ENCODE measurements at regions not wholly inside any gene's neighbourhood (a gene's known extent, or its start where the extent isn't known, plus 50 kb on each side); places are given as distances from the start of the nearest gene placed in this dataset.
A peak's percentile ranks its signal among the peaks of the same experiment; 100 is the strongest.
"Not testable (repeated sequence)": the region's sequence is repeated elsewhere in the genome, so short reads cannot be mapped to it uniquely, and the experiment has no call there.

GRCh38 chr2:595141-595815 lies 81.9 kb downstream of the TMEM18 start:
- no peak for DNase-seq (ENCODE audit: low read depth)

- DNase-seq (ENCODE audit: low read depth), result no peak
Measured at GRCh38 chr2:594297-594949, 82.8 kb downstream of the TMEM18 start.

- no peak for DNase-seq (ENCODE audit: low read depth)
Measured at GRCh38 chr2:593356-594026, 83.7 kb downstream of the TMEM18 start.

GRCh38 chr2:592737-593136 lies 84.5 kb downstream of the TMEM18 start:
- no peak for DNase-seq (ENCODE audit: low read depth)

- DNase-seq (ENCODE audit: low read depth), result no peak
Measured at GRCh38 chr2:590214-591175, 86.7 kb downstream of the TMEM18 start.

- no peak for DNase-seq (ENCODE audit: low read depth)
Measured at GRCh38 chr2:589281-590130, 87.7 kb downstream of the TMEM18 start.

- no peak for DNase-seq (ENCODE audit: low read depth)
Measured at GRCh38 chr2:588074-588645, 89.0 kb downstream of the TMEM18 start.

GRCh38 chr2:587087-587960 lies 89.9 kb downstream of the TMEM18 start:
- DNase-seq (ENCODE audit: low read depth), result no peak

GRCh38 chr2:586641-587076 lies 90.5 kb downstream of the TMEM18 start:
- DNase-seq (ENCODE audit: low read depth), result no peak

GRCh38 chr2:584863-585823 lies 92.1 kb downstream of the TMEM18 start:
- DNase-seq (ENCODE audit: low read depth), result peak; percentile 9

- no peak for DNase-seq (ENCODE audit: low read depth)
Measured at GRCh38 chr2:583666-584065, 93.5 kb downstream of the TMEM18 start.

GRCh38 chr2:582792-583528 lies 94.2 kb downstream of the TMEM18 start:
- no peak for DNase-seq (ENCODE audit: low read depth)

GRCh38 chr2:582289-582688 lies 94.9 kb downstream of the TMEM18 start:
- not testable (repeated sequence) for DNase-seq (ENCODE audit: low read depth)

GRCh38 chr2:579961-580360 lies 97.2 kb downstream of the TMEM18 start:
- DNase-seq (ENCODE audit: low read depth), result no peak

- DNase-seq (ENCODE audit: low read depth), result no peak
Measured at GRCh38 chr2:579351-579886, 97.8 kb downstream of the TMEM18 start.

GRCh38 chr2:576292-576691 lies 100.9 kb downstream of the TMEM18 start:
- DNase-seq (ENCODE audit: low read depth), result no peak

GRCh38 chr2:575727-576236 lies 101.4 kb downstream of the TMEM18 start:
- DNase-seq (ENCODE audit: low read depth), result no peak
